GM23338 (cell line): ENCODE measurements at regions not wholly inside any gene's neighbourhood (a gene's known extent, or its start where the extent isn't known, plus 50 kb on each side); places are given as distances from the start of the nearest gene placed in this dataset.

Experiments used
- ATAC-seq: fragments of 200-7000 bp; cut with Tn5 transposase; 3 replicates; pipeline ENCODE4 v1.9.1; 2020
- DNase-seq: peaks from one replicate; pipeline ENCODE4 v3.0.0-alpha.2; 2015; ENCODE audit warnings: low spot score
- H2AFZ ChIP-seq: fragments of 200-600 bp; sonication (generic); 2 replicates; pipeline ENCODE4 v1.8.0; 2016; ENCODE audit warnings: antibody characterized with exemption, mild to moderate bottlenecking, moderate library complexity
- H3F3A ChIP-seq: fragments of 200-600 bp; sonication (generic); replicated peaks from 2 replicates; pipeline ENCODE4 v1.8.0; 2017; ENCODE audit warnings: antibody characterized with exemption, mixed run types, low read depth
- H3K27ac ChIP-seq: fragments of 200-600 bp; sonication (generic); 2 replicates; pipeline ENCODE4 v1.6.1; 2016; ENCODE audit warnings: low read depth
- H3K27me3 ChIP-seq: fragments of 200-600 bp; sonication (generic); 2 replicates; pipeline ENCODE4 v1.8.0; 2016; ENCODE audit warnings: mild to moderate bottlenecking, mixed run types, moderate library complexity; ENCODE audit not compliant: insufficient read depth
- H3K36me3 ChIP-seq: fragments of 200-600 bp; sonication (generic); 2 replicates; pipeline ENCODE4 v1.8.0; 2016; ENCODE audit warnings: mild to moderate bottlenecking; ENCODE audit not compliant: insufficient read depth
- H3K4me1 ChIP-seq: fragments of 200-600 bp; sonication (generic); 2 replicates; pipeline ENCODE4 v1.8.0; 2016; ENCODE audit warnings: mild to moderate bottlenecking, moderate library complexity; ENCODE audit not compliant: insufficient read depth
- H3K4me2 ChIP-seq: fragments of 200-600 bp; sonication (generic); 2 replicates; pipeline ENCODE4 v1.7.1; 2017; ENCODE audit warnings: mixed run types
- H3K4me3 ChIP-seq: fragments of 200-600 bp; sonication (generic); 2 replicates; pipeline ENCODE4 v1.6.1; 2016; ENCODE audit warnings: mixed run types
- H3K79me2 ChIP-seq: fragments of 200-600 bp; sonication (generic); replicated peaks from 2 replicates; pipeline ENCODE4 v1.8.0; 2017; ENCODE audit warnings: mild to moderate bottlenecking; ENCODE audit not compliant: insufficient read depth
- H3K9me2 ChIP-seq: fragments of 200-600 bp; sonication (generic); 2 replicates; pipeline ENCODE4 v1.8.0; 2017; ENCODE audit not compliant: insufficient read depth
- H4K20me1 ChIP-seq: fragments of 200-600 bp; sonication (generic); replicated peaks from 2 replicates; pipeline ENCODE4 v1.8.0; 2017; ENCODE audit warnings: mild to moderate bottlenecking; ENCODE audit not compliant: insufficient read depth
- H3K27ac Mint-ChIP-seq: 2 replicates; pipeline ENCODE4 v1.8.0; 2020; ENCODE audit warnings: inconsistent platforms, mild to moderate bottlenecking, moderate library complexity, mixed read lengths
- H3K27me3 Mint-ChIP-seq: 3 replicates; pipeline ENCODE4 v1.8.0; 2022; ENCODE audit warnings: low read depth, mild to moderate bottlenecking, moderate library complexity, mixed read lengths, inconsistent platforms; ENCODE audit not compliant: insufficient read depth, poor library complexity
- H3K36me3 Mint-ChIP-seq: 3 replicates; pipeline ENCODE4 v1.8.0; 2021; ENCODE audit warnings: low read depth, mild to moderate bottlenecking, inconsistent platforms, moderate library complexity, mixed read lengths
- H3K4me1 Mint-ChIP-seq: 3 replicates; pipeline ENCODE4 v1.8.0; 2020; ENCODE audit warnings: mild to moderate bottlenecking, inconsistent platforms, mixed read lengths
- H3K4me3 Mint-ChIP-seq: 3 replicates; pipeline ENCODE4 v1.8.0; 2021; ENCODE audit warnings: moderate library complexity, mild to moderate bottlenecking, inconsistent platforms, mixed read lengths
- H3K9me3 Mint-ChIP-seq: 3 replicates; pipeline ENCODE4 v1.8.0; 2020; ENCODE audit warnings: moderate library complexity, mild to moderate bottlenecking, inconsistent platforms, mixed read lengths
- CREB1 ChIP-seq: fragments of 250-450 bp; sonication (Bioruptor Pico); IDR thresholded peaks from 2 replicates; pipeline ENCODE4 v1.5.0; 2020; ENCODE audit warnings: low read depth, mild to moderate bottlenecking, moderate library complexity
- EZH2 ChIP-seq: fragments of 200-600 bp; sonication (generic); IDR thresholded peaks from one replicate; pipeline ENCODE4 v1.8.0; 2017; ENCODE audit warnings: antibody characterized with exemption, mild to moderate bottlenecking, low read depth; ENCODE audit not compliant: unreplicated experiment
- EZH2phosphoT487 ChIP-seq: fragments of 200-600 bp; sonication (generic); IDR thresholded peaks from one replicate; pipeline ENCODE4 v1.8.1; 2018; ENCODE audit warnings: antibody characterized with exemption; ENCODE audit not compliant: unreplicated experiment
- NANOG ChIP-seq: IDR thresholded peaks from 2 replicates; pipeline ENCODE4 v1.6.1; 2016; ENCODE audit warnings: antibody characterized with exemption, borderline replicate concordance
- POLR2AphosphoS5 ChIP-seq: IDR thresholded peaks from 2 replicates; pipeline ENCODE4 v1.6.1; 2016; ENCODE audit warnings: antibody characterized with exemption, low read depth
- STAT1 ChIP-seq: IDR thresholded peaks from one replicate; pipeline ENCODE4 v1.6.1; 2016; ENCODE audit warnings: antibody characterized with exemption; ENCODE audit not compliant: unreplicated experiment
- ZNF331 ChIP-seq: fragments of 250-450 bp; sonication (Bioruptor Pico); IDR thresholded peaks from 2 replicates; pipeline ENCODE4 v1.5.0; 2020; ENCODE audit warnings: low read depth, mild to moderate bottlenecking, moderate library complexity
- TF ChIP-seq, protein P1 (sequence below): IDR thresholded peaks from 2 replicates; pipeline ENCODE4 v1.6.1; 2016; ENCODE audit warnings: antibody characterized with exemption
- TF ChIP-seq, protein P2 (sequence below), 2 experiments: fragments of 200-600 bp in 1 of 2; sonication (generic) in 1 of 2; conservative IDR thresholded peaks; 2 replicates each; pipeline versions ENCODE4 v1.5.1 to v1.6.1; 2016 to 2017; ENCODE audit warnings: antibody characterized with exemption in 2 of 2, low read depth in 2 of 2, mild to moderate bottlenecking in 2 of 2, moderate library complexity in 1 of 2

GRCh38 chr20:12467758-12468157 lies 541.0 kb upstream of the SPTLC3 start:
- Histone ChIP-seq H3K79me2 (no peaks in the 10 kb centered on the region), H3K4me3 (no peak overlapping the region), H3K4me2 (no peak overlapping the region), H2AFZ (peak overlapping the region; percentile 35), H4K20me1 (no peaks in the 10 kb centered on the region), H3F3A (no peaks in the 10 kb centered on the region), H3K36me3 (no peaks in the 10 kb centered on the region), H3K27ac (no peak overlapping the region), H3K4me1 (peaks cover 14% of the 10 kb centered on the region), H3K27me3 (no peaks in the 10 kb centered on the region), H3K9me2 (no peaks in the 10 kb centered on the region; the same call in 1 of the 2 replicates)
- H3K36me3 Mint-ChIP-seq, result 0 out of 3 replicates have a peak, but pooled peaks cover 2% of the 10 kb centered on the region
- no peaks in the 10 kb centered on the region for H3K9me3 Mint-ChIP-seq
- TF ChIP-seq CREB1 (CRISPR knock-in tag) (no peak), POLR2AphosphoS5 (no peak), EZH2 (no peak), NANOG (no peak)
- TF ChIP-seq, protein P1, sequence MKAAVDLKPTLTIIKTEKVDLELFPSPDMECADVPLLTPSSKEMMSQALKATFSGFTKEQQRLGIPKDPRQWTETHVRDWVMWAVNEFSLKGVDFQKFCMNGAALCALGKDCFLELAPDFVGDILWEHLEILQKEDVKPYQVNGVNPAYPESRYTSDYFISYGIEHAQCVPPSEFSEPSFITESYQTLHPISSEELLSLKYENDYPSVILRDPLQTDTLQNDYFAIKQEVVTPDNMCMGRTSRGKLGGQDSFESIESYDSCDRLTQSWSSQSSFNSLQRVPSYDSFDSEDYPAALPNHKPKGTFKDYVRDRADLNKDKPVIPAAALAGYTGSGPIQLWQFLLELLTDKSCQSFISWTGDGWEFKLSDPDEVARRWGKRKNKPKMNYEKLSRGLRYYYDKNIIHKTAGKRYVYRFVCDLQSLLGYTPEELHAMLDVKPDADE, result no peak
- ATAC-seq (no peak), DNase-seq (no peak)
- H3K4me1 Mint-ChIP-seq, result peaks cover 14% of the 10 kb centered on the region; the same call in 2 of the 3 replicates
- H3K4me3 Mint-ChIP-seq, result no peak overlapping the region
- no peak overlapping the region for H3K27ac Mint-ChIP-seq
- H3K27me3 Mint-ChIP-seq, result peaks cover 4% of the 10 kb centered on the region

DNA sequence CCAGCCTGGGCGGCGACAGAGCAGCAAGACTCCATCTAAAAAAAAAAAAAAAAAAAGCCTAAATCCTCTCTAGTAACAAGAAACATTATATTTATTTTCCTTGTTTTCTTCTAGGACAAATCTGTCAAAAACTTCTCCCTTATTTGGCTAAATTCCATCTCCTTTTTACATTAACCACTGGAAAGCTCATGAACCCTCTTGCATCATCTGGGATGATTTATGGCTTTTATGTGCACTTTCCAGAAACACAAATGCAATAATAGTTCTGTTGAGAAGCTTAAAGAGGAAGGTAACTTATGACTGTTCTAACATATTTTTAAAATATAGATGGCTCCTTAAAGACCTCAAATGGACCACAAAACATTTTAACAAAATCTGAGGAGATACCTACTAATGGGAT lies 526.1 kb upstream of the SPTLC3 start:
- no peak overlapping the region for H3K27ac Mint-ChIP-seq
- no peaks in the 10 kb centered on the region for H3K27me3 Mint-ChIP-seq
- H3K4me3 Mint-ChIP-seq, result no peak overlapping the region
- no peak overlapping the region for H3K4me3 ChIP-seq
- no peak overlapping the region for H3K4me2 ChIP-seq
- no peaks in the 10 kb centered on the region for H3K9me2 ChIP-seq
- peaks cover 8% of the 10 kb centered on the region; the same call in 2 of the 3 replicates for H3K9me3 Mint-ChIP-seq
- no peak for TF ChIP-seq EZH2
- no peak overlapping the region for H3K27ac ChIP-seq
- ATAC-seq (no peak), DNase-seq (no peak)
- peaks cover 4% of the 10 kb centered on the region; the same call in 1 of the 3 replicates for H3K36me3 Mint-ChIP-seq
- H3K36me3 ChIP-seq, result no peaks in the 10 kb centered on the region
- no peaks in the 10 kb centered on the region for H3K4me1 Mint-ChIP-seq
- H2AFZ ChIP-seq, result no peak overlapping the region
- H3K4me1 ChIP-seq, result no peaks in the 10 kb centered on the region
- no peaks in the 10 kb centered on the region for H3K27me3 ChIP-seq
- H3F3A ChIP-seq, result no peaks in the 10 kb centered on the region
- no peaks in the 10 kb centered on the region for H4K20me1 ChIP-seq
- H3K79me2 ChIP-seq, result no peaks in the 10 kb centered on the region

GRCh38 chr20:12502443-12502842 lies 506.3 kb upstream of the SPTLC3 start:
- no peaks in the 10 kb centered on the region for H3K27me3 ChIP-seq
- H3K4me3 Mint-ChIP-seq, result no peak overlapping the region
- DNase-seq (no peak), ATAC-seq (no peak)
- no peak overlapping the region for H2AFZ ChIP-seq
- peaks cover 2% of the 10 kb centered on the region for H3K27me3 Mint-ChIP-seq
- H3K9me2 ChIP-seq, result no peaks in the 10 kb centered on the region
- no peak overlapping the region for H3K4me2 ChIP-seq
- no peaks in the 10 kb centered on the region for H3K79me2 ChIP-seq
- no peak overlapping the region for H3K4me3 ChIP-seq
- H3K9me3 Mint-ChIP-seq, result peaks cover 3% of the 10 kb centered on the region; the same call in 1 of the 3 replicates
- no peaks in the 10 kb centered on the region for H3K4me1 Mint-ChIP-seq
- H4K20me1 ChIP-seq, result no peaks in the 10 kb centered on the region
- H3K36me3 ChIP-seq, result no peaks in the 10 kb centered on the region
- no peaks in the 10 kb centered on the region for H3F3A ChIP-seq
- no peaks in the 10 kb centered on the region for H3K36me3 Mint-ChIP-seq
- H3K27ac Mint-ChIP-seq, result no peak overlapping the region
- no peak overlapping the region for H3K27ac ChIP-seq
- no peaks in the 10 kb centered on the region for H3K4me1 ChIP-seq
- TF ChIP-seq NANOG (no peak), ZNF331 (no peak), EZH2 (no peak), CREB1 (CRISPR knock-in tag) (no peak), STAT1 (no peak), EZH2phosphoT487 (no peak)
- TF ChIP-seq, protein P2, sequence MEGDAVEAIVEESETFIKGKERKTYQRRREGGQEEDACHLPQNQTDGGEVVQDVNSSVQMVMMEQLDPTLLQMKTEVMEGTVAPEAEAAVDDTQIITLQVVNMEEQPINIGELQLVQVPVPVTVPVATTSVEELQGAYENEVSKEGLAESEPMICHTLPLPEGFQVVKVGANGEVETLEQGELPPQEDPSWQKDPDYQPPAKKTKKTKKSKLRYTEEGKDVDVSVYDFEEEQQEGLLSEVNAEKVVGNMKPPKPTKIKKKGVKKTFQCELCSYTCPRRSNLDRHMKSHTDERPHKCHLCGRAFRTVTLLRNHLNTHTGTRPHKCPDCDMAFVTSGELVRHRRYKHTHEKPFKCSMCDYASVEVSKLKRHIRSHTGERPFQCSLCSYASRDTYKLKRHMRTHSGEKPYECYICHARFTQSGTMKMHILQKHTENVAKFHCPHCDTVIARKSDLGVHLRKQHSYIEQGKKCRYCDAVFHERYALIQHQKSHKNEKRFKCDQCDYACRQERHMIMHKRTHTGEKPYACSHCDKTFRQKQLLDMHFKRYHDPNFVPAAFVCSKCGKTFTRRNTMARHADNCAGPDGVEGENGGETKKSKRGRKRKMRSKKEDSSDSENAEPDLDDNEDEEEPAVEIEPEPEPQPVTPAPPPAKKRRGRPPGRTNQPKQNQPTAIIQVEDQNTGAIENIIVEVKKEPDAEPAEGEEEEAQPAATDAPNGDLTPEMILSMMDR (conservative IDR thresholded peaks at IDR 0.05; ENCODE audit: low read depth in 2 of 2), result no peak
- TF ChIP-seq, protein P1, result no peak
